ENCODE measurements at regions not wholly inside any gene's neighbourhood (a gene's known extent, or its start where the extent isn't known, plus 50 kb on each side); places are given as distances from the start of the nearest gene placed in this dataset.

- Histone ChIP-seq H3K9me3 (no peaks in the 10 kb centered on the region), H3K36me3 (no peaks in the 10 kb centered on the region), H3K27ac (no peak overlapping the region), H3K27me3 (no peaks in the 10 kb centered on the region), H3K4me1 (peaks cover 0 to 6% of the 10 kb centered on the region in 2 donors), H3K4me3 (no peak overlapping the region)
- DNase-seq (ENCODE audit: low spot score) = no peak
- no peak for TF ChIP-seq CTCF (IDR thresholded peaks at IDR 0.05)
These were observed 274.2 kb downstream of the FAM76B start for GRCh38 chr11:95515371-95515770.

GRCh38 chr11:95514416-95515110 is 275.0 kb downstream of the FAM76B start:
- Histone ChIP-seq H3K4me3 (no peak overlapping the region), H3K27me3 (no peaks in the 10 kb centered on the region), H3K9me3 (no peaks in the 10 kb centered on the region), H3K4me1 (peaks cover 0 to 6% of the 10 kb centered on the region in 2 donors), H3K36me3 (no peaks in the 10 kb centered on the region), H3K27ac (no peak overlapping the region)
- DNase-seq (ENCODE audit: low spot score) = no peak
- TF ChIP-seq CTCF (IDR thresholded peaks at IDR 0.05) = no peak

GRCh38 chr11:95512682-95513081 is 276.9 kb downstream of the FAM76B start:
- Histone ChIP-seq H3K9me3 (no peaks in the 10 kb centered on the region), H3K36me3 (no peaks in the 10 kb centered on the region), H3K4me1 (peaks cover 0 to 6% of the 10 kb centered on the region in 2 donors), H3K27me3 (no peaks in the 10 kb centered on the region), H3K27ac (peak overlapping the region; percentile 9 to 52), H3K4me3 (no peak overlapping the region)
- TF ChIP-seq CTCF (IDR thresholded peaks at IDR 0.05) = no peak
- peak; percentile 74 for DNase-seq (ENCODE audit: low spot score)

GRCh38 chr11:95512177-95512576 is 277.4 kb downstream of the FAM76B start:
- no peaks in the 10 kb centered on the region for H3K36me3 ChIP-seq
- H3K27ac ChIP-seq = peak overlapping the region; percentile 9 to 52
- DNase-seq (ENCODE audit: low spot score) = peak; percentile 75
- peaks cover 0 to 6% of the 10 kb centered on the region in 2 donors for H3K4me1 ChIP-seq
- TF ChIP-seq CTCF (IDR thresholded peaks at IDR 0.05) = no peak
- H3K4me3 ChIP-seq = no peak overlapping the region
- H3K9me3 ChIP-seq = no peaks in the 10 kb centered on the region
- H3K27me3 ChIP-seq = no peaks in the 10 kb centered on the region

GRCh38 chr11:95508219-95508890 is 277.4 kb upstream of the SESN3 start:
- H3K4me1 ChIP-seq = peaks cover 0 to 6% of the 10 kb centered on the region in 2 donors
- no peak overlapping the region for H3K27ac ChIP-seq
- no peak for DNase-seq (ENCODE audit: low spot score)
- no peak overlapping the region for H3K4me3 ChIP-seq
- H3K9me3 ChIP-seq = no peaks in the 10 kb centered on the region
- TF ChIP-seq CTCF (IDR thresholded peaks at IDR 0.05) = no peak
- H3K36me3 ChIP-seq = no peaks in the 10 kb centered on the region
- no peaks in the 10 kb centered on the region for H3K27me3 ChIP-seq
